Muscle of leg (tissue), 3 donors: ENCODE measurements at regions not wholly inside any gene's neighbourhood (a gene's known extent, or its start where the extent isn't known, plus 50 kb on each side); places are given as distances from the start of the nearest gene placed in this dataset.

ENCODE experiments used
- DNase-seq: peaks from one replicate; pipeline ENCODE4 v3.0.0; 2013
- H3K27ac ChIP-seq: one replicate; pipeline ENCODE4 v1.5.1; 2013; ENCODE audit warnings: mild to moderate bottlenecking, low read length, control low read depth
- H3K27me3 ChIP-seq: one replicate; pipeline ENCODE4 v1.6.1; 2013; ENCODE audit warnings: low read length; ENCODE audit not compliant: control insufficient read depth, insufficient read depth
- H3K36me3 ChIP-seq: one replicate; pipeline ENCODE4 v1.6.1; 2013; ENCODE audit warnings: low read length; ENCODE audit not compliant: control insufficient read depth, insufficient read depth
- H3K4me1 ChIP-seq: one replicate; pipeline ENCODE4 v1.6.1; 2013; ENCODE audit warnings: low read length; ENCODE audit not compliant: control insufficient read depth, insufficient read depth
- H3K4me3 ChIP-seq: one replicate; pipeline ENCODE4 v1.5.1; 2013; ENCODE audit warnings: low read length, control low read depth
- H3K9me3 ChIP-seq: replicated peaks from 2 replicates; pipeline ENCODE4 v1.6.1; 2013; ENCODE audit warnings: low read depth, low read length; ENCODE audit not compliant: control insufficient read depth
- WGBS: methylation state at CpG from one replicate; pipeline ENCODE4 v1.1.5; 2013; ENCODE audit warnings: missing lambda C conversion rate; ENCODE audit not compliant: insufficient coverage; 5-methylcytosine and 5-hydroxymethylcytosine counted together

DNA sequence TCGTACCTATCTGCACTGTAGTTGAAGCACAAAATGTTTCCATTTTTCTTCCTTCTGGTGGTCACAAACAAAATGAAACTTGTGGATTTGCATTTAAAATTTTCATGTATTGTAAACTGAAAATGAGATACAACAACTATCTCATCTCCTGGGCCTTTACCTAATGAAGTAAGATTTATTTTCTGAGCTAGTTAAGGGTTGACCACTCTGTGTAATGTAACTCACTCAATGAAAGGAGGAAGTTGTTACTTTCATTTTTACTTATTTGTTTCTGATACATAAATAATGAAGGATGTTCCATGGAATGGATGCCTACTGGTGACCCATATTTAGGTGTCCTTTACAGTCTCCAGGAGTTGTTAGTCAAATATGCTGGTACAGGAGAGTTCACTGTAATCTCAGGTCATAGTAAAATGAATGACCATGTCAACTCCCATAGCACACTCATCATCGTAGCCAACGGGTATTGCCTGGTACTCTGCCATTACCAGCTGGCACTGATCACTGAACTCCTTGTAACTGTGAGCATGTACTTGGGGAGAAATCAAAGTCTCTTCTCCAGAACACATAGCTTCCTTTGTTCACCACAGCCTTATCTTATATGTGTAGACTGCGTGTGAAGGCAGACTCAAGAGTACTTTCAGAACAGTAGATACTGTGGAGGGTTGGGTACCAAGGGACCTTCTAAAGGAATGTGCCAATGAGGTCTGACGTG lies 474.2 kb upstream of the ROBO2 start:
- no peaks in the 10 kb centered on the region for H3K4me1 ChIP-seq
- H3K9me3 ChIP-seq: no peaks in the 10 kb centered on the region
- WGBS: 58% methylated on average over 1 of the region's 5 CpGs
- no peak for DNase-seq
- no peak overlapping the region for H3K27ac ChIP-seq
- H3K27me3 ChIP-seq: no peaks in the 10 kb centered on the region
- no peak overlapping the region for H3K4me3 ChIP-seq
- no peaks in the 10 kb centered on the region for H3K36me3 ChIP-seq

DNA sequence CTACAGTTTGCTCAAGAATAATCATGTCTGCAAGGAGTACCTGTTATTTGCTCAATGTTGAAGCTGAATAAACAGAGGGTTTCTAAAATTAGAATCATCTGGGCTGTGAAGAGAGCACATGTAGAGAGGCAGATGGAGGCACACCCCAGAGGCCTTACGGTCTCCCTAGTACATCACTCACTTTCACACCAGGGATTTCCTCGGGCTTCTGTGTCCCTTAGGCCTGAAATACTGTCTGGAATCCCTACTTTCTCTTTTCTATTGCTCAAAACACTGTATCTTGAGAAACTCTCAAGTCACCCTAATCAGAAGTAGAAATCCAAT lies 473.7 kb upstream of the ROBO2 start:
- no CpG with 5 or more reads among the region's 2 CpGs for WGBS
- H3K27ac ChIP-seq: no peak overlapping the region
- DNase-seq: no peak
- no peaks in the 10 kb centered on the region for H3K9me3 ChIP-seq
- no peaks in the 10 kb centered on the region for H3K27me3 ChIP-seq
- H3K4me1 ChIP-seq: no peaks in the 10 kb centered on the region
- H3K36me3 ChIP-seq: no peaks in the 10 kb centered on the region
- H3K4me3 ChIP-seq: no peak overlapping the region

DNA sequence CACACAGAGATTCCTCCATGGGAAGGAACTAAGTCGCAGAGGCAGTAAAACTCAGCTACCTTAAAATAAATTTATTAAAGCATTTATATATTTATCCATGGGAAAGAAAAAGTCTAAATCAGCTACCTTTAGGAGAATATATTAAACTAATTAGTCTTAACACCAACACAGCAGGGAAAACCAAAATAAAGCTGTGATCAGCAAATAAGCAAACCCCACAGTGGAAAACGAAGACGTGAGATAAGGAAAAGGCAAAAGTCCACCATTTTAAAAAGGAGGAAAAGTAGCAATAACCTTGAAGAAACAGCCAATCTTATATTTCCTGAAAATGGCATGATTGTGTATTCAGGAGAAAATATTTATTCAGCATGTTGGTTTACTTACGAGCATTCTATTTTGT lies 473.0 kb upstream of the ROBO2 start:
- Histone ChIP-seq H3K27ac (no peak overlapping the region), H3K27me3 (no peaks in the 10 kb centered on the region), H3K9me3 (no peaks in the 10 kb centered on the region), H3K4me1 (no peaks in the 10 kb centered on the region), H3K4me3 (no peak overlapping the region), H3K36me3 (no peaks in the 10 kb centered on the region)
- no peak for DNase-seq
- no CpG with 5 or more reads among the region's 4 CpGs for WGBS

DNA sequence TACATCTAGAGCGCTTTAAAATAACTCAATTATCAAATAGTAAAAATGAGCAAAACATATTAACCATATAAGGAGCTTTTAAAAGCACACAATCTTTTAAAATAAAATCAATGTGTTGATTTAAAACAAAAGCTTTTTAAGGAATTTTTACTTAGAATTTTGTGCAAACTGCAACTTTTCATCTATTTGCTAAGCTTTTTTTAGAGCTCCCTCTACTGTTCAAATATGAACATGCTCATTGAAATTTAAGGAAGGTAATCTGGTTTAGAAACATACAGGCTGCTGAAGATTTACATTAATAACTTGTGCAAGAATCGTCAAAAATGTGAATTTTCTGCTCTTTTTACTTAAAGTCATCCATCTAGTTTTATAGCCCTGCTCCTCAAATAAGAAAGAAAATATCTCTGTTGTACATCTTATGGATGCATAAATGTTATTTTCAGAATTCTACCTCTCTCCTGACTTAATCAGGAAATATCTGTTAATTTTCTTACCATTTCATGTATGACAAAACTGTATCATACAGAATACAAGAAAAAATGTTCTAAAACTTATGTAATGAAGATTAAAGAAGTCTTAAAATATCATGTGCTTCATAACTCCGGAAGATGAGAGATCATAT lies 469.4 kb upstream of the ROBO2 start:
- Histone ChIP-seq H3K27me3 (no peaks in the 10 kb centered on the region), H3K4me1 (no peaks in the 10 kb centered on the region), H3K9me3 (no peaks in the 10 kb centered on the region), H3K36me3 (no peaks in the 10 kb centered on the region), H3K27ac (no peak overlapping the region), H3K4me3 (no peak overlapping the region)
- DNase-seq: peak; percentile 17
- WGBS: no CpG with 5 or more reads among the region's 3 CpGs

DNA sequence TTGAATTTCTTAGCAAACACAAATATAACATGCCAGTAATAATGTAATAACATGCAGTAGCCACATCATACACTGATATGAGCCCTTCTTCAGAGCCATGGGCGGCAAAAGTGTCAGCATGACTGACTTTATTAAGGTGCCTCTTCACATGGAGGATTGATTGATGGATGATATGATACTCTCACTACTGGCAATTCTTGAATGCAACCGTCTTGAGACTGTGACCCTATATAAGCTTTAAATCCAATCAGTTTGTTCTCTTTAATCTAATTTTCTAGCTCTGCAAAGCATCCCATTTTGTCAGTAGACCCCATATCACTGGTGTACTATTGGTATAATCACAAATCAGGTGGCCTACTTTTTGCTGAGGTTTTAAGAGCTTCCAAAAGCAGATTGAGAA lies 463.7 kb upstream of the ROBO2 start:
- Histone ChIP-seq H3K4me1 (no peaks in the 10 kb centered on the region), H3K27ac (no peak overlapping the region), H3K27me3 (no peaks in the 10 kb centered on the region), H3K4me3 (no peak overlapping the region), H3K36me3 (no peaks in the 10 kb centered on the region), H3K9me3 (no peaks in the 10 kb centered on the region)
- no CpG with 5 or more reads among the region's 2 CpGs for WGBS
- DNase-seq: no peak

DNA sequence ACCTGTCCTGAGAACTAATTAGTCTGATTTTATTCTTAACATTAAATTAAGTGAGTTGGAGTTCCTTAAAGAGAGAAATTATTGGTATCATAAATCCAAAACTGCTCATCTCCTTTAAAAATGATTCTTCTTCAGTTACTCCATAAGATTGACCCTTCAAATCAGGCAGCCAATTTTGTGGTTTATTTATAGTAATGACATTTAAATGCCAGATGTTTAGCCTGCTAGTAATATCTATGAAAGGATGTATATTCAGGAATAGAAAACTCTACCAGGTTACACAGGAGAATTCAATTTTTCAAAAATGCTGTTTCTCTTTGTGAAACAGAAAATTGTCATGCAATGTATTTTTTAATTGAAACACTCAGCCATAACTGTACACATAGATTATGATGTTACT lies 457.8 kb upstream of the ROBO2 start:
- peak; percentile 10 for DNase-seq
- Histone ChIP-seq H3K4me1 (no peaks in the 10 kb centered on the region), H3K4me3 (no peak overlapping the region), H3K27ac (no peak overlapping the region), H3K27me3 (no peaks in the 10 kb centered on the region), H3K36me3 (no peaks in the 10 kb centered on the region), H3K9me3 (no peaks in the 10 kb centered on the region)

DNA sequence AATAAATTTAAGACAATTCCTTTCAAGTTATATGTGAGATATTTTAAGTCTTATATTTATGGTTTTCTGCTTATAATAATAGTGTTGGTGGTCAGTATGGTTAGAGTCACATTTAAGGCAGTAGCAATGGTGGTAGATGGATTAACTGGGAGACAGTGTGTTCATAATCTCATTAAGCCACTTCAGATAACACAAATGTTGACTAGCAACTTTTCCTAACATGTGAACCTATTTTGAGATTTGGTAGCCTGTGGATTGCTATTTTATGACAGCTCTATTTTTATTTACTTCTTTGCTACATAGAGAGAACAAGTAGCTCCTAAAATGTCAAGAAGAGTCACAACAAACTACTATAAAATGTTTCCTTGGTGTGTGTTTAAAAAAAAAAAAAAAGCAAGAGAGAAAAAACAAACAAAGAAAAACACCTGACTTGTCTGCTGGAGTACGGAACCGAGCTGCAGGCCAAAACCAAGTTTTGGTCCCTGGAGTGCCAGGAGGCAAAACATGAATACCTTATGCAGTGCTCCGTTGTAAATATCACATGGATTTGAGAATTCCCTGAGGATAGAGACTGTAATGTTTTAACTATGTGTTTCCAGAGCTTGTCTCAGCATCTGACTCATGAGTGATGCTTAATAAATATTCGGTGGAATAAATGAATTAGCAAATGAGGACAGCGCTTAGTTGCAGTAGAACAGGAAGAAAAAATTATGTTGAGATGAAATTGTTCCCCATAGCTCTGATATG lies 457.1 kb upstream of the ROBO2 start:
- DNase-seq: peak; percentile 5
- 18% methylated on average over 3 of the region's 5 CpGs for WGBS
- no peak overlapping the region for H3K27ac ChIP-seq
- H3K4me1 ChIP-seq: no peaks in the 10 kb centered on the region
- H3K36me3 ChIP-seq: no peaks in the 10 kb centered on the region
- no peaks in the 10 kb centered on the region for H3K9me3 ChIP-seq
- H3K27me3 ChIP-seq: no peaks in the 10 kb centered on the region
- no peak overlapping the region for H3K4me3 ChIP-seq

DNA sequence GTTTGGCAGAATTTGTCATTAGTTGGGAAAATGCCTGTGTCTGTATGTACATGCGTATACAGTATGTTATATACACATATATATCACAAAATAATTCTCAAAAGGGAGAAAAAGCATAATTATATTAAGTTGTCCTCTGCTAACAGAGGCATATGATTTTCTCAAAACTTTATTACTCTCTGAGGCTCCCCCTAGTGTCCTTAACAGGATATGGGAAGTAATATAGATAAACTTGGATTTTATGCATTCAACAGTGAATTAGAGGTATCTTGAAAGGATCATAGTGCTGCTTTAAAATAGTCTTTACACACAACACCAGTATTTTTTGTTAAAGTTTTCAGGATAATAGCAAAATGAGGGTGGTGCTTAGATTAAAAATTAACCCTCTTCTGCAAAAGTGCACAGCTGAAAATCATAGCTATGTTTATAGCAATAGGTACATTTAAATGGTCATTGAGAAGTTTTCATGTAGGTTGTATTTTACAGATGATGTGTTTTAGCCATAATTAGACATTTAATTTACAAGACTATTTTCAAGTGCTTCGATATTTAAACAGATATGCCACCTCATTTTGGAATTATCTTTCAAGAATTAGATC lies 454.0 kb upstream of the ROBO2 start:
- H3K27ac ChIP-seq: no peak overlapping the region
- no peaks in the 10 kb centered on the region for H3K36me3 ChIP-seq
- no CpG with 5 or more reads among the region's 2 CpGs for WGBS
- no peaks in the 10 kb centered on the region for H3K9me3 ChIP-seq
- H3K4me3 ChIP-seq: no peak overlapping the region
- H3K4me1 ChIP-seq: no peaks in the 10 kb centered on the region
- DNase-seq: peak; percentile 6
- no peaks in the 10 kb centered on the region for H3K27me3 ChIP-seq

DNA sequence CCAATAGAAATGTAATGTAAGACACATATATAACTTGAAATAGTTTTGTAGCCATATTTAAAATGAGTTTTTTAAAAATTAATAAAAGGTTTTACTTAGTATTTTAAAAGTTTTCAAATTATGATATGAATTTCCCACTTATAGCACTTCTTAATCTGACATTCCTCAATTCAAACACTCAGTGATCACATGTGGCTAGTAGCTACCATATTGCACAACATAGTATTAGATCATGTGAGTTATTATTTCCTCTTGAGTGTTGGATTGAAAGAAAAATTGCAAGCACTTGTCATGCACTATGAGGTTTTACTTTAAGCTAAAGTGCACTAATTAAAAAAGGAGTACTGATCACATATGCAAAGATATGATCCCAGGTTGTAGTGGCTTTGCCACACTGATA lies 453.4 kb upstream of the ROBO2 start:
- Histone ChIP-seq H3K27me3 (no peaks in the 10 kb centered on the region), H3K4me3 (no peak overlapping the region), H3K9me3 (no peaks in the 10 kb centered on the region), H3K4me1 (no peaks in the 10 kb centered on the region), H3K27ac (no peak overlapping the region), H3K36me3 (no peaks in the 10 kb centered on the region)
- no peak for DNase-seq

DNA sequence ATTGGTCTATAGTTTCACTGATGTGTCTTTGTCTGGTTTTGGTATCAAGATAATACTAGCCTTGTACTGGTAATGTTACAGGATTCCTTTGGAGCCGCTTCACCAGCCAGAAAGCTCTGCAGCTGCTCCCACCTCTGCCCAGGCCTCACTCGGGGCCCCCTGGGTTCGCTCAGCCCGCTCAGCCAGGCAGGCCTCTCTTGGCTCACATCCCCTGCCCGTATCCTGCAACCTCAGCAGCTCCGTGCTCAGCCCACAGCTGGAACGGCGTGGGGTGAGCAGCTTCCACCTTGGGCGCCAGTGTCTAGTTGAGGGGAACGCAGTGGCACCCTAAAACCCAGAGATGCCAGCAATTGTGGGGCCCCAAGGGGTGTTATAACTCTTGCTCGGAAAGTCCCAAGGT lies 429.7 kb upstream of the ROBO2 start:
- Histone ChIP-seq H3K9me3 (no peaks in the 10 kb centered on the region), H3K27me3 (no peaks in the 10 kb centered on the region), H3K4me1 (no peaks in the 10 kb centered on the region), H3K4me3 (no peak overlapping the region), H3K36me3 (no peaks in the 10 kb centered on the region), H3K27ac (no peak overlapping the region)
- WGBS: 87% methylated on average over 10 of the region's 11 CpGs
- DNase-seq: no peak
